HCEC 1CT (cell line): ENCODE measurements at regions not wholly inside any gene's neighbourhood (a gene's known extent, or its start where the extent isn't known, plus 50 kb on each side); places are given as distances from the start of the nearest gene placed in this dataset.
"Not testable (repeated sequence)": the region's sequence is repeated elsewhere in the genome, so short reads cannot be mapped to it uniquely, and the experiment has no call there.

Experiments used
- DNase-seq: peaks from one replicate; pipeline ENCODE4 v3.0.0-alpha.2; 2017

DNA sequence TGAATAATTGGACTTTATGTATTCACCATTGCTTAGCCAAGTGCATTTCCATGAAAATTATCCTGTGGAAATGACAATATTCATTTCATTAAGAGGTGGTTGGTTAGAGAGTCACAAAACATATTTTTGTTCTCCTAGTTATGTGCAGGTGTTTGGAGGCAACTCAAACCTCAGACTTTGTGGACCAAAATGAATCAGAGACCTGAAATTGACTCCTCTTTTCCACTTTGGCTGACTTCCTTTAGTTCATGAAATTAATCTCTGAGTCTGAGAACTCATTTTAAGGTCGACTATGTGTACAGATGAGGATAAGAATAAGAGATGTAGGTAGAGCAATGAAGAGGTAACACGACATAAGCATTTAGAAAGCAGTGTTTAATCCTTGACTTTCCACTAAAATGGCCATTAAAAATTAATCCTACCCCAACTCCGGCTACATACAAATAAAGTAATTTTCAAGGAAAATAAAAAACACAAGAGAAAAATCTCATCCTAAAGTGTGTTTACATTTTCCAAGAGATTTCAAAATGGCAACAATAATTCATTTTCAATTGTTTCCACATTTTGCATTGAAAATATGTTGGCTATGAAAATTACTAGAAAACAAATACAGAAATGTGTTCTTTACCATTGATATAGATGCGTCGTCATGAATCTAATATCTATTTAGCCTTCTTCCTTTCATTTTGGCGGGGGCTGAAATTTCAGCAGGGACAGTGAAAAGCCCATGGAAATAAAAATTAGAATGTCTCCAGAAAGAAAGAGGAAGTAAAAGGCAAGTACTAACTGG, 185.4 kb upstream of the CSNK1A1L start:
- DNase-seq: no peak

DNA sequence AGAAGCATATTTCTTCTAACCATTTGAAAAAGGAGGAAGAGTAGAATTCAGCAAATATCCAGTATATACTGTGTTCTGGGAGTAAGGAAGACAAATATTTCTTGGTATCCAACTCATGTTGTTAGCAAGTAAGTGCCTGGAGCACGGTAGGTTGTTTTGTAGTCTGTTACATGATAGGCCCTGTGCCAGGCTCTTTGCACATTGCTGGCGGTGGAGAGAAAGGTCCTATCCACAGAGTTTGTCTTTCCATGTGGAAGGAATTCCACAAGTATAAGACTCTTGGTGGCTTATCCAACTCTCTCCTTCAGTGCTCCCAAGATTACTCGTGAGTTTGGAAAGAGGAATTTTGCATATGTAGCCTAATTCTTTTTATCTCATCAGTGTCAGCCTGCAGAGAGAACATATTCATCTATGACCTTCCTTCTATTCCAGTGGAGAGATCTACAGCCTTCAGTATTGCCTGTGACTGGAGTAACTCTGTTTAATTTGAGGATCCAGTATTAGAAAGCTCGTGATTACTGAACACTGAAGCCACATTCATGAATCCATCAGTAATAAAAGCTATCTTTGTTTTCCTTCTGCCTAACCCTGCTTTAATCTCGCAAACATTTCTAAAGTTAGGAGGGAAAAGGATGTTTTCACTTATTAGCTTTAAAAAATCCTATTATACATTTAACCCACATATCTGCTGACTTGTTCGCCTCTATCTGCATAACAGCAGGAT, 183.9 kb upstream of the CSNK1A1L start:
- no peak for DNase-seq

DNA sequence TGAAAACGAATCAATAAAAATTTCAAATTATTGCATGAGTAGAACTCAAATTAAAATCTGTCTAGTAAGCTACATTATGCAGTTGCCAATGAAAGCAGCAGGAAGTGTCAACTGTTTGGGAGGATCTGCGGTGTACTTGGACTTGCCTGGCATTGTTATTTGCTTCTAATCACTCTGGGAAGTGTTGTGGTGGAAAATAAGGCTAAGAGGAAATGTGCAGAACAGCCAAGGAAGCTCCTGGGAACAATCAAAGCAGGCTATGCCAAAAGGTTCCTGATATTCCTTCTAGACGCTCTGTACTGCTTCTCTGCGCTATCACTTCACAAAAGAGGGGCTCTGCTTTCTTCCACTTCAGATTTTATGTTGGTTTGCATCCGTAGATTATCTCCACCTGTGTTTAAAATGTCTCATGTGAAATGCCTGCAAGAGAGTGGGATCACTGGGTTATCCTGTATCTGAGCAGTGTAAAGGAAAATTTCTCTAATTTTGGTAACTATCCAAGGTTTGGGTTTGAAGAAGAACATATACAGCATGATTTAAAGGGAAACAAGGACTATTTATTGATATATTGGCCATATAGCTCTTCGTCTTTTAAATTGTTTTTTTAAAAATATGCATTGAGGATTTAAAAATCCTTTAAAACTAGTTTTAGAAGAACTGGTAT, 182.7 kb upstream of the CSNK1A1L start:
- no peak for DNase-seq

DNA sequence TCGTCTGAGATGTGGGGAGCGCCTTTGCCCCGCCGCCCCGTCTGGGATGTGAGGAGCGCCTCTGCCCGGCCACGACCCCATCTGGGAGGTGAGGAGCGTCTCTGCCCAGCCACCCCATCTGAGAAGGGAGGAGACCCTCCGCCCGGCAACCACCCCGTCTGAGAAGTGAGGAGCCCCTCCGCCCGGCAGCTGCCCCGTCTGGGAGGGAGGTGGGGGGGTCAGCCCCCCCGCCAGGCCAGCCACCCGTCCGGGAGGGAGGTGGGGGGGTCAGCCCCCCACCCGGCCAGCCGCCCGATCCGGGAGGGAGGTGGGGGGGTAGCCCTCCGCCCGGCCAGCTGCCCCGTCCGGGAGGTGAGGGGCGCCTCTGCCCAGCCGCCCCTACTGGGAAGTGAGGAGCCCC, 174.8 kb upstream of the CSNK1A1L start:
- DNase-seq: not testable (repeated sequence)

DNA sequence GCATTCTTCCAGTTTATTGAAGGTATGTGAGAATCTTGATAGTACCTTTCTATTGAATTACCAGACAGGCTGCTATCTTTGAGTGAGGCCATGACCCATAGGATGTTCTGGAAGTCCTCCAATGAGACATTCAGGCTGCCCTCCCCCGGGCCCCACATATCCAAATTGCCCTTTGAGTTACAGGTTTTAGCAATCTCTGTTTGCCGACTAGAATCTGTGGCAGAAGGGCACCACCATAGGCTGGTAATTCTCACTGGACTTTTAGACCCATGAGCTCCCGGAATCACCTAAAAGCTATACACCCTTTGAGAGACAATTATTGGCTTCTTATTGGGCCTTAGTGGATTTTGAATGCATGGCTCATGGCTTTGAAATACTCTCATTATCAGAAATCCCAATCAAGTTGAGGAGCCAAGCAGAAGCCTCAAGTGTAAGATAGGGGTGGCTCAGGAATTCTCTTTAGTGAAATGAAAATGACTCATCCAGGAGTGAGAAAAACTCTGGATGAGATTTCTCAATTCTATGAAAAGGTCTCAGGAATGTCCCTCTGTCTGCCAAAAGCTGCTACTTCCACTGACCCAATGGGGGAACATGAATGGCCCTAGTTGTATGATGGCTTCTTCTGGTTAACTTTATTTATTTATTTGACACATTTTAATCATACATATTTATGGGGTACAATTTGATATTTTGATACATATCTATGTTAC, 172.1 kb upstream of the CSNK1A1L start:
- peak; percentile 52 for DNase-seq

DNA sequence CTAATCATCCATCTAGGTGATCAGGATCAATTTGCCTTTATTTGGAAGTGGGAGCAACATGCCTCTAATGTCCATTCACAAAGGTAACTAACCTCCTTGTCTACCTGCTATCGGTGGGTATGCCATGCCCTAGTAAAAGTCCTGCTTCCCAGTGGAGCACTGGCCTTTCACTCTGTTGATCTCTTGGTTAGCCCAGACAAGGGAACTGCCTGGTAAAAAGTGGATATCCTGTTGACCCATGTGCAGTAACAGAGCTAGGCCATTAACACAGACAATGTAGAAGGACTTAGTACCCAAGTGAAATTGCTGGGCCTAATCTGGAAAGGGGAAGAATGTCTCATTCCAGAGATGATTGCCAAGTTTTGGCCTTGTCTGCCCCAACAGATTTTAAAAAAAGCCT, 171.5 kb upstream of the CSNK1A1L start:
- no peak for DNase-seq

DNA sequence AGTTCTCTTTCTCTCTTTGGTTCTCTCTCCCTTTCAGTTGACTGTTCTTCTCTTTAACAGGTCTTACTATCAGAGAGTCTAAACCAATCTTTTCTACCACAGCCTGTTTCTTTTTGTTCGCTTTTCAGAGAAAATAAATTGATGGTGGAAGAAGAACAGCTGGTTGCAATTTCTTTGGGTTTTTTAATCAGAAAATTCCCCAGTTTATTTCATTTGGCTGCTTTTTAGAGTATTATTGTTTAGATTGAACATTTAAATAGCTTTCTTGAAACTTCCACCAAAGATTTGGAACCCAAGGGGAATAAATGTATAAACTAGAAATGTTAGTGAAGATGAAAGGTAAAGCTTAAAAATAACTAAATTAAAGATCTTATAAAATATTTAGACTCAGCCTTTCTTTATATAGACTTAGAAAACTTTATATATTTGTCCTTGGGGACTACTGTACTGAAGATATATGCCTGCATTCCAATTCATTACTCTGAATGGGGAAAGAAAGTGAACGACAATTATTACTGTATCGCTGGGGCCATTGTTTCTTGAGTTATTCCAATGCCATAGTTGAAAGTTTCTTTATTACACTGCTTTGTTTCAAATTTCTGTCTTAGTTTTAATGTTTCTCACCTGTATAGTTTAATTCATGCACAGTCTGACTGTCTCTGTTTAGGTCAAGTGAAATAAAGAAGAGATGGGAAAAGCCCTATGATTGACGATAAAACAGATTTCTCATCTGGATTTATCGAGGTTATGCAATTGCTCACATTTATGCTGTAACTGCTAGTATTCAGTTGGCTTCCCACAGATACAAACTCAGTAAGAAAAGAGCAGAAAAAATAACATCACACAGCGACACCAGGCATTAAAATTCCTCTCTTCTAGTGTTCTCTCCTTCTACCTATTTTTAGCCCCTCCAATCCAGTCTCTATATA, 169.4 kb upstream of the CSNK1A1L start:
- DNase-seq: no peak

DNA sequence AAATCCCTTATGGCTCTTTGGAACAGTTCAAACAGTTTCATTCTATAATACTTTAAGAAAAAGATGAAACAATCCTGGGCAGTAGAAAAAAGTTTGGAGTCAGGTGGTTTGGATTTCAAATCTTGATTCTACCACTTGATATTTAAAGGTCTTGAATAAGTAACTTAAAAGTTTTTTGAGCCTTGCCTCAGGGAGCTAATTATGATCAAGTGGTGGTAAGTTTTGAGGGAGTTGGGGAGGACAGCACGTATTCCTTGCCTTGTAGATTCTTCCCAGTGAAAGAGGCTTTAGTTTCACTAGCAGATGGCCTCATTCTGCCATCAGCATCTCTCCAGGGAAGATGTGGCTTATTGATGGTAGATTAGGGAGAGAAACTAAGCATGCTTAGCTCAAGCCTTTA, 168.4 kb upstream of the CSNK1A1L start:
- no peak for DNase-seq

DNA sequence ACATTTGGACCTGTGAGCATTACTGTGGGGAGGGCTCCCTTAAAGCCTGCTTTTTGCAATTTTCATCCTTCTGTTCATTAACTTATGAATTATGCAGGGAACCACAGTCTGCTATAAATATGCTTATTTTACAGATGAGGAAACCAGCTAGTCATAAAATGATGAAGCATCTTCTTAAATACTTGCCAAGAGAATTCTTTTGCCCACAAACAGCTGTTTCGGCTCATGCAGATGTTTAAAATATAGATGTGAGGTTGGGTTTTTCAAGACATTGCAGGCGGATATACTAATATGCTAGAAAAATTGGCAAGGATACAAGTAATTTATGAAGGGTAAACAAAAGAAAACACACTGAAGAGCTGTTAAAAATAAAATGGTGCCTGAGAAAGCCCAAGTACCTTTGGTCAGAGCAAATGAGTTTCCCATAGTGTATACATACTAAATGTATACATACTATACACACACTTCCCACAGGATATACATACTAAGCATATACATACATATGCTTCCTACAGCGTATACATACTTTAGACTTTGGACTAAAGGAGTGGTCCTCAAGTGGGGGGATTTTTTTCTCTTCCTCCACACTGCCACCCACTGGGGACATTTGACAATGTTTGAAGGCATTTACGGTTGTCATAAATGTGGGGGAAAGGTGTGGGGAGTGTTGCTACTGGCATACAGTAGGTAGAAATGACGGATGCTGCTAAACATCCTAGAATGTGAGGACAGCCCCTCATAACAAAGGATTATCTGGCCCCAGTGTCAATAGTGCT, 164.9 kb upstream of the CSNK1A1L start:
- DNase-seq: peak; percentile 38

DNA sequence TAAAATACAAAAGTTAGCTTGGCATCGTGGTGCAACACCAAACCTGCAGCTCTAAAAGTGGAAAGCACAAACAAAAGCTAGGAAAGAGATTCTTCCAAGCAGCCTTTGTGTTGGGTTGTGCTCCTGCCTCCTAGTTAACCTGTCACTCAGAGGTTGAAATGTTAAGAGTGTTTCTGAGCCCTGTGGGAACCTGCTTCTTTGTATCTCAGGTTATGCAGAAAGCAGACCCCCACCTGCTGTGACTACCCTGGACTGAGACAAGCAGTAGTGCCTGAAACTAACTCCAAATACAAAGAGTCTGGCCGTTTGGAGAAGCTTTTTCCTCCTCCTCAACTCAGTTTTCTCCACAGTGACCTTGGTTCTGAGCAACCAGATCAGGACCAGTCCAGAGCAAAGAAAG, 158.4 kb upstream of the CSNK1A1L start:
- DNase-seq: no peak

DNA sequence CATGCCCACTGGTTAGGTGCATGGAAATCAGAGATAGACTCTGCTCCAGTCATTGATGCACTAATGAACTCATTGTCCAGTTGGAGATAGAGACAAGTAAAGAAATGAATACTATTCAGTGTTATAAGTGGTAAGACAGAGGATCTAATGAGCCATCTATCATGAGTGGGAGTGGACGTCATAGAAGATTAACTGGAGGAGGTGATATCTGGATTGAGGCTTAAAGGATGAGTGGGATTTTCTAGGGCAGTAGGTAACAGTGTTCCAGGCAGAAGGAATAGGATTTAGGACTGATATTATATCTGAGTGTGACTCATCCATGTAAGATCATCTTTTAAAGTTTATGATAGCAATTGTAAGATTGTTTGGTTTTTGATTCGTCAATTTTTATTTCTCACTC, 152.2 kb upstream of the CSNK1A1L start:
- DNase-seq: no peak

DNA sequence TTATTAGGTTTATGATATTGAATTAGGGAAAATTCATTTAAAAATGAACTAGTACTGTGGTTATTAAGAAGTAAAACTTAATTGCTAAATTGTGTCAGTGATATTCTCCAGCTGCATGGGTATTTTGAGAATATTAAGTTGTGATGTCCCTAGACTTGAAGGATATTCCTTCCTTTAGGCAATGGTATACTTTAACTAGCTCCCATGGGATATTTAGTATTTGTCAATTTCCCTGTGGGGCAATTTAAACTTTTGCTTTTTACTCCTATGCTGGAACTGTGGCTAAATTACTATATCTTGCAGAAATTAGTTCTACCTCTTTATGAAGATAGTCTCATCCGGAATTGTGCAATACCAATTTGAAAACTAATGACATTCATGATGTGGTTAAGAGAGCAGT, 151.6 kb upstream of the CSNK1A1L start:
- no peak for DNase-seq

DNA sequence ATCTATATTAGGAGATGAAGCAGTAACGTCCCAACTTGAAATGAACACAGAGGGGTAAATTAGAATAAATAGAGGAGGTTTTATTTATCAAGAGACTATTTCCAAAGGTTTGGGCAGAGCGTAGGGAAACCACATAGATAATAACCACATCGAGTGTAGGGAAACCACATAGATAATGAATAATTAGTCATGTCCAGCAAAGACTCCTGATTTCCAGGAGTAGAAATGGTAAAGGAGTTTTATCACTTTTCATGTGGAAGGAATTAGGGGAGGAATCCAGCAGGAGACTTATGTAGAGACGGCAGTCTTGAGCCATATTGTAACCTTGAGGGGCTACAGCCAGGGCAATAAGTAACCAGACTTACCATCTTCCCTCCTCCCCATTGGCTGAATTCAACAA, 136.3 kb upstream of the CSNK1A1L start:
- no peak for DNase-seq

DNA sequence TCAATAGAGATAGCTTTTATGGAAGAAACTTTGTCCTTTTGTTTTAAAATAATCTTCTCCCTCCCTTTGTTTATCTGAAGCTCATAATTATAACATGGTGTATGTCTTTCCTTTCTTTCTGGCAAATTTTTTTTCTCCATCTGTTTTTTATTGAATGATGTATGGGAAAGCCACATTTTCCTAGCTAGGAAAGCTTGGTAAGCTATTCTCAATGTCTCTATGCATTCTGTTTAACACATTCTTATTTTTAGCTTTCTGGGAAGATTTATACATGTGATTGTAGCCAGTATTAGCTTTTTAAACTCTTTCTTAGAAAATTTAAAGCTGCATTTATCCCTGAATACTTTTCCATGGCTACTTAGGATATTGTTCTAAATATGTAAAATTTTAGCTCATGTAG, 124.9 kb upstream of the CSNK1A1L start:
- no peak for DNase-seq

DNA sequence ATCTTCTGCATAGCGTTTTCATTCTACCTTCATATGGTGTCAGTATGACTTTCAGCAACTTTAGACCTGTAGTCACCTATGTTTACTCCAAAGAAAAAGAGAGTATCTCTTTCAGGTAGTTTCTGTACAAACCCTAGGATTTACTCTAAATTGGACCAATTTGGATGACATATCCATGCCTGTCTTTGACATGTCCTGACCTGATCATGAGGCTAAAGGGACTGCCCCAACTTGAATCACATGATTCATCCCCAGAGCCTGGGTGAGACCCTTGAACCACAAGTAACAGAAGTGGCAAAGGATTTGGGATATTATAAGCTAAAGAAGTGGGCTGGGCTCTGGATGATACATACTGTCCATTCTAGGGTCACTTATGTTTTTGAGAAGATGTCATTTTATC, 124.5 kb upstream of the CSNK1A1L start:
- DNase-seq: no peak

DNA sequence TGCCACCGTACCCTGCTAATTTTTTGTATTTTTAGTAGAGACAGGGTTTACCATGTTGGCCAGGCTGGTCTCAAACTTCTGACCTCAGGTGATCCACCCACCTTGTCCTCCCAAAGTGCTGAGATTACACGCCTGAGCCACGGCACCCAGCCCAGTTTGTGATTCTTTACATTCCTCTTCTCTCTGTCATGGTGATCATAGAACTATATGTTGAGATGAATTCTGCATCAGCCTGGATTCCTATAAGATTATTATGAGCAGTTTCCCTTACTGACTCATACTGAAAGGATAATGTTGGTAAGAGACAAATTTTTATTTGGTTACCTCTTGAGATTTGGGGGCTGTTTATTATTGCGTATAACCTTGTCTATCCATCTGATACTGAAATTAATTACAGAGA, 121.5 kb upstream of the CSNK1A1L start:
- DNase-seq: peak; percentile 74

DNA sequence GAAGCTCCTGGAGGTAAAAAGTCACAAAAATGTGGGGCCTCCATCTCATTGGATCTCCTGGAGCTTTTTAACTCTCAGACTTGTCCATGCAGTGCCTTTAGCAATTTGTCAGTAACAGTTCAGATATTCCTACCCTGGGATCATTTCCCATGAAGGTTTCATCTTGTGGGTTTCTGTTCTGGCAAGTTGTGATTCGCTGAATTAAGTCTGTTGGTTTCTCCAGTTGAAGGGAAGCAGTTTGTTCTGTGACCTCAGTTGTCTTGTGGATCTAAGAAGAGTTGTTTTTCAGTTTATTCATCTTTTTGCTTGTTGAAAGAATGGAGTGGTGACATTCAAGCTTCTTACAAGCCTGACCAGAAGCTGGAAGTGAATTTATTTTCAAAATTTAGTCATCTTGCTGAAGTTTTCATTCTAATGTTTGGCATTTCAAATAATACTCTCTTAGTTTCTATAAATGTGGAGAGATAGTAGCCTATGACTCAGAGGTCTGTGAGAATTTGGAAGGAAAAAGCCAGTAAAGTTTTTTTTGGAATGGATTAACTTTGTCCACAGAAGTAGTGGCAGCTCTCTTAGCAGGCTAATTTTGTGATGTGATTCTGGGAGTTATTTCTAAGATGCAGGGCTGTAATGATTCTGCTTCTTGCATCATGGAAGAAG, 120.1 kb upstream of the CSNK1A1L start:
- peak; percentile 43 for DNase-seq

DNA sequence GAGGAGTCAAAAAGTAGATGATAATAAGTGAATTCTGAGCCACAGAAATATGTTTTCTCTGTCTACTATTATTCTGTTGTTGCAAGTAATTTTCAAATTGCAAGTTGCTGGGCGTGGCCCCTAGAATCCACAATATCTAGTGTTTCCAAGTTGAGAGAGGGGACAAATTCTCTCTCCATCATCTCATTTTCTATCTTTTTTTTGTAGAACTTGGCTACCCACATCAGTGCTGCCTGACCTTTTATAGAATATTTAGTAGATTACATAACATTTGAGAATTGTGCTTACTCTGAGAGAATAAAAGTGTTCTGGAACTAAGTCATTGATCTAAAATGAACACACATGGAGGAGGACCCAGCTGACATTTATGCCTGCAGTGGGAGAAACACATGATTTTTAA, 110.9 kb upstream of the CSNK1A1L start:
- no peak for DNase-seq

DNA sequence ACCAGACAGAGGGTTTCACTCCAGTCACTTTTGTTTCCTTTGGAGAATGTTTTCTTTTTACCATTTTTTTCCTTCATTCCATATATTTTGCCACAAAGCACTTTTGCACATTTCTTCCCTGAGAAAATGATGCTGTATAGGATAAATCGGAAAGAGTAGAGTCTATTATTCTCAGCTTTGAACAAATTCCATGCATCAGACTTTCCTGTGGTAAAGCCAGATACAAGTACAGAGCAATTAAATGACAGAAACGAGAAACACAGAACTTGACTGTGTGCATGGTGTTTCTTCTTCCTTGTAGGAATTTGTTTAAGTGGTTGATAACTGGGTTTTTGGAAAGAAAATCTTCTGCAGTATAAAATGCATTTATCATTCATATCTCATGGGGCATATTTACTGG, 107.4 kb upstream of the CSNK1A1L start:
- no peak for DNase-seq

DNA sequence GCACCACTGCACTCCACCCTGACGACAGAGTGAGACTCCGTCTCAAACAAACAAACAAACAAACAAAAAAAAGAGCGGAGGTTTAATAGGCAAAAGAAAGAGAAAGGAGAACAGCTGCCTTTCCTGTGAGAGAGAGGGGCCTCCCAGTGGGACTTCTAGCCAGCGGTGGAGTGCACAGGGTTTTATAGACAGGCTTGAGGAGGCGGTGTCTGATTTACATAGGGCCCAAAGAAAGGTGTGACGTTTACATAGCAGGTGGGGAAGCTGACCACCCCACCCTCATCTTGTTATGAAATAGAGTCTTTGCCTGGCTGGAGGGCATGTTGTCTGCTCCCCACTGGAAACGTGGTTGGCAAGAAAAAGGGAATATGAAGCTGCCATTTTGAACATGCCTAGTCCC, 106.0 kb upstream of the CSNK1A1L start:
- no peak for DNase-seq
